HPDE6-E6E7 (cell line): ENCODE measurements at regions not wholly inside any gene's neighbourhood (a gene's known extent, or its start where the extent isn't known, plus 50 kb on each side); places are given as distances from the start of the nearest gene placed in this dataset.

Source experiments
- DNase-seq: peaks from one replicate; pipeline ENCODE4 v3.0.0; 2011; ENCODE audit warnings: missing footprints; ENCODE audit errors: extremely low spot score

- no peak for DNase-seq
These were observed 139.5 kb upstream of the LRP1B start for GRCh38 chr2:142270291-142270690.

- DNase-seq: no peak
These were observed 128.5 kb upstream of the LRP1B start for GRCh38 chr2:142259356-142259755.

GRCh38 chr2:142254031-142254430 lies 123.2 kb upstream of the LRP1B start:
- DNase-seq: no peak

GRCh38 chr2:142241016-142241415 lies 110.2 kb upstream of the LRP1B start:
- no peak for DNase-seq

GRCh38 chr2:142236181-142236580 lies 105.4 kb upstream of the LRP1B start:
- DNase-seq: no peak

- DNase-seq: no peak
These were observed 103.9 kb upstream of the LRP1B start for GRCh38 chr2:142234741-142235140.

- DNase-seq: no peak
These were observed 92.5 kb upstream of the LRP1B start for GRCh38 chr2:142223309-142223708.

GRCh38 chr2:142222715-142223114 lies 91.9 kb upstream of the LRP1B start:
- no peak for DNase-seq

- peak; percentile 8 for DNase-seq
These were observed 90.1 kb upstream of the LRP1B start for GRCh38 chr2:142220901-142221300.

- DNase-seq: no peak
These were observed 89.4 kb upstream of the LRP1B start for GRCh38 chr2:142220239-142220638.

GRCh38 chr2:142218471-142218870 lies 87.7 kb upstream of the LRP1B start:
- peak; percentile 6 for DNase-seq

GRCh38 chr2:142217804-142218203 lies 87.0 kb upstream of the LRP1B start:
- DNase-seq: no peak

GRCh38 chr2:142200062-142200461 lies 69.2 kb upstream of the LRP1B start:
- no peak for DNase-seq

GRCh38 chr2:142199073-142199472 lies 68.3 kb upstream of the LRP1B start:
- no peak for DNase-seq

- no peak for DNase-seq
These were observed 60.0 kb upstream of the LRP1B start for GRCh38 chr2:142190805-142191204.

- DNase-seq: no peak
These were observed 58.7 kb upstream of the LRP1B start for GRCh38 chr2:142189501-142189900.

GRCh38 chr2:142188562-142188961 lies 57.7 kb upstream of the LRP1B start:
- DNase-seq: no peak

GRCh38 chr2:142180820-142181533 lies 50.2 kb upstream of the LRP1B start:
- DNase-seq: no peak
